HCT116 (cell line): ENCODE measurements at regions not wholly inside any gene's neighbourhood (a gene's known extent, or its start where the extent isn't known, plus 50 kb on each side); places are given as distances from the start of the nearest gene placed in this dataset.

Source experiments
- ATAC-seq: fragments of 200-7000 bp; cut with Tn5 transposase; 2 replicates; pipeline ENCODE4 v1.9.1; 2020; ENCODE audit warnings: mild to moderate bottlenecking, moderate library complexity
- BruUV-seq: library from RNA; stranded (reverse); fragments of 400-500 nt; replicated peaks from 2 replicates; lab custom pipeline; 2021; lab: Mats Ljungman, UMichigan
- CTCF ChIA-PET: fragments of 300-600 bp; sonication (Branson Sonifier 250); formaldehyde crosslinking; loops from one replicate; lab custom pipeline; 2021; ENCODE audit warnings: antibody characterized with exemption; lab: Charles Lee
- POLR2A ChIA-PET: fragments of 300-600, 350-600 bp; sonication (Branson Sonifier 250); formaldehyde crosslinking; loops from one replicate; lab custom pipeline; 2021; ENCODE audit warnings: antibody characterized with exemption; lab: Charles Lee
- RAD21 ChIA-PET, 2 experiments: fragments of 300-600 bp; sonication (Branson Sonifier 250); formaldehyde crosslinking; loops; one replicate each; lab custom pipeline; 2023; ENCODE audit warnings: low total read pairs in 2 of 2; ENCODE audit not compliant: uncharacterized antibody in 2 of 2, unreplicated experiment in 2 of 2, low non-redundant PET in 1 of 2; lab: Charles Lee
- DNase-seq: peaks from one replicate; pipeline ENCODE4 v3.0.0-alpha.2; 2010; ENCODE audit warnings: low read depth, low spot score
- H2AFZ ChIP-seq: fragments of 200-600 bp; shearing (Covaris generic), sonication (generic); 2 replicates; pipeline ENCODE4 v1.6.1; 2017; ENCODE audit warnings: low read depth, mixed run types, mixed read lengths, antibody characterized with exemption, low read length; ENCODE audit not compliant: poor library complexity, severe bottlenecking
- H3K27ac ChIP-seq: 2 replicates; pipeline ENCODE4 v1.5.1; 2012; ENCODE audit warnings: low read depth, low read length
- H3K27me3 ChIP-seq: fragments of 200-600 bp; sonication (generic); 2 replicates; pipeline ENCODE4 v1.6.1; 2016; ENCODE audit warnings: mixed run types, low read length, mixed read lengths; ENCODE audit not compliant: insufficient read depth
- H3K36me3 ChIP-seq, 2 experiments: fragments of 200-500 bp in 1 of 2; fragments of 200-600 bp in 1 of 2; sonication (Bioruptor generic) in 1 of 2; sonication (generic) in 1 of 2; 2 replicates each; pipeline versions ENCODE4 v1.5.1 to v1.6.1; 2014 to 2016; ENCODE audit warnings: low read length in 2 of 2, inconsistent platforms in 1 of 2, mixed read lengths in 1 of 2, mixed run types in 1 of 2; ENCODE audit not compliant: insufficient read depth in 2 of 2, control insufficient read depth in 1 of 2
- H3K4me1 ChIP-seq, 2 experiments: fragments of 200-600 bp in 1 of 2; sonication (generic) in 1 of 2; 2 replicates each; pipeline versions ENCODE4 v1.5.1 to v1.6.1; 2012 to 2017; ENCODE audit warnings: low read length in 2 of 2, inconsistent platforms in 1 of 2, mild to moderate bottlenecking in 1 of 2, mixed read lengths in 1 of 2, mixed run types in 1 of 2, moderate library complexity in 1 of 2; ENCODE audit not compliant: insufficient read depth in 2 of 2, control insufficient read depth in 1 of 2
- H3K4me2 ChIP-seq: fragments of 200-600 bp; sonication (generic); 2 replicates; pipeline ENCODE4 v1.6.1; 2017; ENCODE audit warnings: mixed run types, low read length, mixed read lengths
- H3K4me3 ChIP-seq, 2 experiments: fragments of 200-600 bp in 1 of 2; sonication (generic) in 1 of 2; replicated peaks in 1 of 2; 2 replicates each; pipeline ENCODE4 v1.5.1; 2011 to 2016; ENCODE audit warnings: low read length in 2 of 2, control low read depth in 1 of 2, low read depth in 1 of 2, mild to moderate bottlenecking in 1 of 2, mixed read lengths in 1 of 2, mixed run types in 1 of 2
- H3K79me2 ChIP-seq: fragments of 200-600 bp; sonication (generic); 2 replicates; pipeline ENCODE4 v1.6.1; 2017; ENCODE audit warnings: mild to moderate bottlenecking, mixed run types, low read length, moderate library complexity, mixed read lengths; ENCODE audit not compliant: insufficient read depth
- H3K9ac ChIP-seq: fragments of 200-600 bp; sonication (generic); 2 replicates; pipeline ENCODE4 v1.6.1; 2016; ENCODE audit warnings: low read length, mixed read lengths
- H3K9me2 ChIP-seq: fragments of 200-600 bp; sonication (generic), shearing (Covaris generic); 2 replicates; pipeline ENCODE4 v1.6.1; 2017; ENCODE audit warnings: mixed run types, mild to moderate bottlenecking, moderate library complexity; ENCODE audit not compliant: insufficient read depth
- H3K9me3 ChIP-seq, 2 experiments: fragments of 200-500 bp in 1 of 2; fragments of 200-600 bp in 1 of 2; sonication (Bioruptor generic) in 1 of 2; sonication (generic) in 1 of 2; 2 replicates each; pipeline ENCODE4 v1.6.1; 2014 to 2017; ENCODE audit warnings: low read length in 2 of 2, mixed read lengths in 2 of 2, inconsistent platforms in 1 of 2, low read depth in 1 of 2, mild to moderate bottlenecking in 1 of 2, mixed run types in 1 of 2, moderate library complexity in 1 of 2; ENCODE audit not compliant: control insufficient read depth in 1 of 2, insufficient read depth in 1 of 2
- H4K20me1 ChIP-seq: fragments of 200-600 bp; sonication (generic), shearing (Covaris generic); 2 replicates; pipeline ENCODE4 v1.6.1; 2017; ENCODE audit warnings: mixed run types, mild to moderate bottlenecking, moderate library complexity; ENCODE audit not compliant: insufficient read depth
- CBX3 ChIP-seq: IDR thresholded peaks from 2 replicates; pipeline ENCODE4 v1.6.1; 2012; ENCODE audit warnings: low read depth
- EGR1 ChIP-seq: IDR thresholded peaks from 2 replicates; pipeline ENCODE4 v1.6.1; 2012; ENCODE audit warnings: low read depth
- EZH2 ChIP-seq: fragments of 200-600 bp; sonication (generic); IDR thresholded peaks from 2 replicates; pipeline ENCODE4 v1.6.1; 2017; ENCODE audit warnings: antibody characterized with exemption, mixed run types
- EZH2phosphoT487 ChIP-seq: fragments of 200-600 bp; IDR thresholded peaks from 2 replicates; pipeline ENCODE4 v1.6.1; 2018; ENCODE audit warnings: antibody characterized with exemption, borderline replicate concordance
- FOSL1 ChIP-seq: IDR thresholded peaks from 2 replicates; pipeline ENCODE4 v1.6.1; 2012; ENCODE audit warnings: low read depth
- JUND ChIP-seq: IDR thresholded peaks from 2 replicates; pipeline ENCODE4 v1.6.1; 2012
- POLR2A ChIP-seq: IDR thresholded peaks from 2 replicates; pipeline ENCODE4 v1.7.0; 2011; ENCODE audit warnings: borderline replicate concordance; ENCODE audit not compliant: insufficient read depth, insufficient read length; ENCODE audit errors: extremely low read depth
- RAD21 ChIP-seq: IDR thresholded peaks from 2 replicates; pipeline ENCODE4 v1.6.1; 2012; ENCODE audit warnings: low read depth, mild to moderate bottlenecking
- REST ChIP-seq: IDR thresholded peaks from 2 replicates; pipeline ENCODE4 v1.6.1; 2012; ENCODE audit warnings: low read depth
- SIN3A ChIP-seq: IDR thresholded peaks from 2 replicates; pipeline ENCODE4 v1.6.1; 2012; ENCODE audit warnings: low read depth
- SP1 ChIP-seq: IDR thresholded peaks from 2 replicates; pipeline ENCODE4 v1.6.1; 2012; ENCODE audit warnings: low read depth
- SRF ChIP-seq: IDR thresholded peaks from 2 replicates; pipeline ENCODE4 v1.6.1; 2012; ENCODE audit warnings: low read depth
- YY1 ChIP-seq: IDR thresholded peaks from 2 replicates; pipeline ENCODE4 v1.6.1; 2011; ENCODE audit warnings: low read length, low read depth, moderate library complexity, mild to moderate bottlenecking; ENCODE audit not compliant: insufficient replicate concordance; ENCODE audit errors: extremely low read depth
- ZNF274 ChIP-seq: fragments of 200-500 bp; sonication (Bioruptor generic); IDR thresholded peaks from 2 replicates; pipeline ENCODE4 v1.6.1; 2014; ENCODE audit warnings: mild to moderate bottlenecking, low read depth, low read length, inconsistent platforms
- intact Hi-C: fragments of 100-400 bp; cut with micrococcal nuclease; formaldehyde crosslinking; loops from 2 replicates; pipeline ENCODE4 v1.10.0; 2022
- TF ChIP-seq, protein P1 (sequence below): IDR thresholded peaks from 2 replicates; pipeline ENCODE4 v1.6.1; 2011; ENCODE audit warnings: mild to moderate bottlenecking, low read length, moderate library complexity; ENCODE audit not compliant: insufficient replicate concordance; ENCODE audit errors: extremely low read depth
- TF ChIP-seq, protein P2 (sequence below): IDR thresholded peaks from 2 replicates; pipeline ENCODE4 v1.6.1; 2012

DNA sequence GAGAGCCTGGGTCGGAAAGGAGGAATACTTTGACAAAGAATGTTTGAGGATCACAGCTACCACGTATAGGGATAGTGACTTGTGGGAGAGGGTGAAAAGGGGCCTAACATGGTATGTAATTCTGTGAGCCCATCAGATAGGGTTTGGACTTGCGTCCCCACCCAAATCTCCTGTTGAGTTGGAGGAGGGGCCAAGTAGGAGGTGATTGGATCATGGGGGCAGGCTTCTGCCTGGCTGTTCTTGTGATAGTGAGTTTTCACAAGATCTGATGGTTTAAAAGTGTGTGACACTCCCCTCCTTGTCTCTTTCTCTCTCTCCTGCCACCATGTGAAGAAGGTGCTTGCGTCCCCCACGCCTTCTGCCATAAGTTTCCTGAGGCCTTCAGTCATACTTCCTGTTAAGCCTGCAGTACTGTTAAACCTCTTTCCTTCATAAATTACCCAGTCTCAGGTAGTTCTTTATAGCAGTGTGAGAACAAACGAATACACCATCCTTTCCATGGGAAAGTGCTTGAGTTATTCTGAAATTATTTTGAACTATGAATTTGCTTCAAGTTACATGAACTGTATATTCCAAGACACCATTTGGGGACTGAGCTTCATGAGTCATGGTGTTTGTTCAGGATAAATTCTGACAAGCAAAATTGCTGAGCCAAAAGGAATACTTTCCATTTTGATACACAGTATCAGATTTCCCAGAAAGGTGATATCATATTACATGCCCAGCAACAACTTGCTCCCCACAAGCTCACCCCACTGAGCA is 68.8 kb upstream of the SSBP2 start:
- no peak overlapping the region for H3K9ac ChIP-seq
- peaks cover 11 to 12% of the 10 kb centered on the region in 2 experiments for H3K4me1 ChIP-seq
- ChIA-PET POLR2A (interaction anchor here (0.5 kb wide), 1 partner anchor 68 kb away, joined by 7 read pairs; no protein-coding TSS in a partner anchor), RAD21 (no interaction called here), CTCF (interaction anchor here (0.8 kb wide), 1 partner anchor 37 kb away, joined by 3 read pairs; no protein-coding TSS in a partner anchor)
- H3K27me3 ChIP-seq, result no peaks in the 10 kb centered on the region
- BruUV-seq, result no TSS peak
- peak overlapping the region; percentile 15; the same call in 1 of the 2 replicates for H3K4me2 ChIP-seq
- no peak overlapping the region for H3K4me3 ChIP-seq
- H3K27ac ChIP-seq, result no peak overlapping the region
- H3K36me3 ChIP-seq, result no peaks in the 10 kb centered on the region
- no peaks in the 10 kb centered on the region for H4K20me1 ChIP-seq
- TF ChIP-seq POLR2A, result no peak
- TF ChIP-seq, protein P1, sequence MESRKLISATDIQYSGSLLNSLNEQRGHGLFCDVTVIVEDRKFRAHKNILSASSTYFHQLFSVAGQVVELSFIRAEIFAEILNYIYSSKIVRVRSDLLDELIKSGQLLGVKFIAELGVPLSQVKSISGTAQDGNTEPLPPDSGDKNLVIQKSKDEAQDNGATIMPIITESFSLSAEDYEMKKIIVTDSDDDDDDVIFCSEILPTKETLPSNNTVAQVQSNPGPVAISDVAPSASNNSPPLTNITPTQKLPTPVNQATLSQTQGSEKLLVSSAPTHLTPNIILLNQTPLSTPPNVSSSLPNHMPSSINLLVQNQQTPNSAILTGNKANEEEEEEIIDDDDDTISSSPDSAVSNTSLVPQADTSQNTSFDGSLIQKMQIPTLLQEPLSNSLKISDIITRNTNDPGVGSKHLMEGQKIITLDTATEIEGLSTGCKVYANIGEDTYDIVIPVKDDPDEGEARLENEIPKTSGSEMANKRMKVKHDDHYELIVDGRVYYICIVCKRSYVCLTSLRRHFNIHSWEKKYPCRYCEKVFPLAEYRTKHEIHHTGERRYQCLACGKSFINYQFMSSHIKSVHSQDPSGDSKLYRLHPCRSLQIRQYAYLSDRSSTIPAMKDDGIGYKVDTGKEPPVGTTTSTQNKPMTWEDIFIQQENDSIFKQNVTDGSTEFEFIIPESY, result no peak
- no peak for TF ChIP-seq EZH2
- no peak for TF ChIP-seq EZH2phosphoT487
- no peak for TF ChIP-seq CBX3
- TF ChIP-seq YY1, result no peak
- peak; percentile 33; the same call in 1 of the 2 replicates for TF ChIP-seq JUND
- TF ChIP-seq, protein P2, sequence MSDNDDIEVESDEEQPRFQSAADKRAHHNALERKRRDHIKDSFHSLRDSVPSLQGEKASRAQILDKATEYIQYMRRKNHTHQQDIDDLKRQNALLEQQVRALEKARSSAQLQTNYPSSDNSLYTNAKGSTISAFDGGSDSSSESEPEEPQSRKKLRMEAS, result no peak
- no peak; the same call in 1 of the 2 replicates for TF ChIP-seq SP1
- TF ChIP-seq FOSL1, result 0 out of 2 replicates have a peak, but pooled peaks have one; percentile 10
- 0 out of 2 replicates have a peak, but pooled peaks have one; percentile 8 for TF ChIP-seq RAD21
- TF ChIP-seq SIN3A, result no peak
- no peak for TF ChIP-seq SRF
- no peak; the same call in 1 of the 2 replicates for TF ChIP-seq EGR1
- TF ChIP-seq REST, result no peak
- no peak for TF ChIP-seq ZNF274
- no peaks in the 10 kb centered on the region for H3K79me2 ChIP-seq
- H3K9me3 ChIP-seq, result no peaks in the 10 kb centered on the region
- peak overlapping the region; percentile 46 for H2AFZ ChIP-seq
- intact Hi-C loops, result no loop called here
- DNase-seq (no peak), ATAC-seq (peak; percentile 22; the same call in 1 of the 2 replicates)
- H3K9me2 ChIP-seq, result no peaks in the 10 kb centered on the region
